Type B pancreatic cell (in vitro differentiated cells): ENCODE measurements at regions not wholly inside any gene's neighbourhood (a gene's known extent, or its start where the extent isn't known, plus 50 kb on each side); places are given as distances from the start of the nearest gene placed in this dataset.
A peak's percentile ranks its signal among the peaks of the same experiment; 100 is the strongest.

ENCODE experiments used
- DNase-seq: peaks from one replicate; pipeline ENCODE4 v3.0.0; 2021; ENCODE audit warnings: mixed read lengths; ENCODE audit not compliant: unreplicated experiment; ENCODE audit errors: extremely low spot score
- H3K27ac Mint-ChIP-seq: 2 replicates; pipeline ENCODE4 v1.8.0; 2021; ENCODE audit warnings: mild to moderate bottlenecking, mixed read lengths
- H3K27me3 Mint-ChIP-seq: 2 replicates; pipeline ENCODE4 v1.8.0; 2021; ENCODE audit warnings: mixed read lengths
- H3K36me3 Mint-ChIP-seq: 2 replicates; pipeline ENCODE4 v1.8.0; 2021; ENCODE audit warnings: mixed read lengths
- H3K4me1 Mint-ChIP-seq: one replicate; pipeline ENCODE4 v1.8.0; 2021; ENCODE audit warnings: mixed read lengths; ENCODE audit not compliant: unreplicated experiment
- H3K4me3 Mint-ChIP-seq: 2 replicates; pipeline ENCODE4 v1.8.0; 2021; ENCODE audit warnings: mild to moderate bottlenecking, mixed read lengths
- H3K9me3 Mint-ChIP-seq: 2 replicates; pipeline ENCODE4 v1.8.0; 2021; ENCODE audit warnings: mixed read lengths
- TF ChIP-seq, protein P1 (sequence below): fragments of 200-600 bp; sonication (generic); conservative IDR thresholded peaks from 2 replicates; pipeline ENCODE4 v1.5.0; 2021; ENCODE audit warnings: antibody characterized with exemption, mild to moderate bottlenecking

DNA sequence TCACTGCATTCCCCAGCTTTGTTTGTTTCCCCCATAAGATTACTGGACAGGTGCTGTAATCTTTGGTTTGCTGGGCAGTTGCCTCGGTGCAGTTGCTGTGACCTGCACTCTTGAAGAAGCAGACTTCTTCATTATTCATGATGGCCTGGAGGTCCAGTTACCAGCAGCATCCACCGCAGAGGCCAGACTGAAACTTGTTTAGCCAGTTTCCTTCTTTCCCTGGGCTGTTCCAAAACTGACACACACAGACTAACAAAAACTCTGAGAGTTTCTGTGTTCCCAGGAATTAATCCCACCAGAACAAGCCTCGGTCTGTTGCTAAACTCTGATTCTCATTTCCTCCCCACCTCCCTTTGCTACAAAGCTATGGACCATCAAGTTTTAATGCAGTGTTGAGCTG is 144.1 kb downstream of the QRSL1 start:
- Mint-ChIP-seq H3K4me3 (peak overlapping the region; percentile 80), H3K4me1 (peaks cover 17% of the 10 kb centered on the region), H3K9me3 (peaks cover 8% of the 10 kb centered on the region), H3K27ac (peak overlapping the region; percentile 73), H3K27me3 (no peaks in the 10 kb centered on the region), H3K36me3 (no peaks in the 10 kb centered on the region)
- DNase-seq, result no peak
- TF ChIP-seq, protein P1, sequence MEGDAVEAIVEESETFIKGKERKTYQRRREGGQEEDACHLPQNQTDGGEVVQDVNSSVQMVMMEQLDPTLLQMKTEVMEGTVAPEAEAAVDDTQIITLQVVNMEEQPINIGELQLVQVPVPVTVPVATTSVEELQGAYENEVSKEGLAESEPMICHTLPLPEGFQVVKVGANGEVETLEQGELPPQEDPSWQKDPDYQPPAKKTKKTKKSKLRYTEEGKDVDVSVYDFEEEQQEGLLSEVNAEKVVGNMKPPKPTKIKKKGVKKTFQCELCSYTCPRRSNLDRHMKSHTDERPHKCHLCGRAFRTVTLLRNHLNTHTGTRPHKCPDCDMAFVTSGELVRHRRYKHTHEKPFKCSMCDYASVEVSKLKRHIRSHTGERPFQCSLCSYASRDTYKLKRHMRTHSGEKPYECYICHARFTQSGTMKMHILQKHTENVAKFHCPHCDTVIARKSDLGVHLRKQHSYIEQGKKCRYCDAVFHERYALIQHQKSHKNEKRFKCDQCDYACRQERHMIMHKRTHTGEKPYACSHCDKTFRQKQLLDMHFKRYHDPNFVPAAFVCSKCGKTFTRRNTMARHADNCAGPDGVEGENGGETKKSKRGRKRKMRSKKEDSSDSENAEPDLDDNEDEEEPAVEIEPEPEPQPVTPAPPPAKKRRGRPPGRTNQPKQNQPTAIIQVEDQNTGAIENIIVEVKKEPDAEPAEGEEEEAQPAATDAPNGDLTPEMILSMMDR, result no peak

DNA sequence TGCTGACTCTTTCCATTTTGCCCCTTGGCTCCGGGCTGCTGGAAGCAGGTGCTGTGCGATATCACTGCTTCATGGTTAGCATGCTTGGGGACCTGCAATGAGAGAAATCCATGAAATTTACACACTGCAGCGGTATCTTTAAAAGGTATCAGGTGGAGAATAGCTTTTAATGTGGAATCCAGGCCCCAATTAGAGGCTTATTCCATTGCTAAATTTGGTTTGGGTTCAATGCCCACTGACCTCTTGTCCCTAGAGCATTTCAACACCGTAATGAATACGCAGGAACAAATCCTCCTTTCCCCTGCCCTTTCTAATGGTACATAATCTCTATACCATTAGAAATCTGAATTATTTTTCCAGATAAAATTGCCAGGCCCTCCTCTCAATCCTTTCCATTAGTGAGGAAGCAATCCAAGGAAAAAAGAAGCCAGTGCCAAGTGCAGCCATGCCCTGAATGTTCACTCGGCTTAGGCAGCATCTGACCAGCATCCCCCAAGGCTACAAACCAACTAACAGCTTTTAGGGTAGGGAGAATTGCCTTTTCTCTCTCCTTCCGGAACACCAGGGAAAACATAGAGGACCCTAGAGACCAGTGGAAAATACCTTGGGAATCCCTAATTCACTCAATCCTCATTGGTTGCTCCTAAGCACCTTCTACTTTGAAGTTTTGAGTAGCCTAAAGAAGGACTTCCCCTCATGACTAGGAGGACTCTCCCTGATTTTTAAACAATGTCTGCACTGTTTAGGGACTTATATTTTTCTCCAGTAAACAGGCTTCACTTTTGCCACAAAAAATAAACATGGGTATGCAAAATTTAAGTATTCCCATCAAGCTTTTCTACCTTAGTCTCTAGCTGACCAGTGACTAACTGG is 143.1 kb downstream of the QRSL1 start:
- Mint-ChIP-seq H3K27ac (no peak overlapping the region), H3K4me3 (no peak overlapping the region), H3K36me3 (no peaks in the 10 kb centered on the region), H3K27me3 (no peaks in the 10 kb centered on the region), H3K4me1 (peaks cover 17% of the 10 kb centered on the region), H3K9me3 (peaks cover 8% of the 10 kb centered on the region)
- TF ChIP-seq, protein P1, result no peak
- no peak for DNase-seq

DNA sequence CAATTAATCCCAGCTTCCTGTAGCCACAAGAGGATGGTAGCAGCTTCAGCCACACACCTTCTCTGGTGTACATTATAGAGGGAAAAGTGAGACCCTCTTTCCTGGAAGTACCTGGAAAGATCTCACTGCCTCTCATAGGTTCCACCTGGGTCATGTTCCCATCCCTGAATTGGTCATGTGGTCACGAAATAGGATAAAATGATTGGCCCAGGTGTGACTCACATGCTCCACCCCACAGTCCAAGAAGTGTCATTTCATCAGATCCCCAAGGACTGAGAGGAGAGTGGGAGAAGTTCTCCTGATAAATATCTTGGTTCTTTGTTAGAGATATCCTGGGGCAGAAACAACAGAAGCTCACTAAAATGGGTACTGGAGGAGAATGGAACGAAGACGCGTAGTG is 142.4 kb downstream of the QRSL1 start:
- H3K9me3 Mint-ChIP-seq, result peaks cover 8% of the 10 kb centered on the region
- TF ChIP-seq, protein P1, result no peak
- no peak for DNase-seq
- H3K36me3 Mint-ChIP-seq, result no peaks in the 10 kb centered on the region
- no peaks in the 10 kb centered on the region for H3K27me3 Mint-ChIP-seq
- H3K4me3 Mint-ChIP-seq, result no peak overlapping the region
- peaks cover 17% of the 10 kb centered on the region for H3K4me1 Mint-ChIP-seq
- H3K27ac Mint-ChIP-seq, result no peak overlapping the region

DNA sequence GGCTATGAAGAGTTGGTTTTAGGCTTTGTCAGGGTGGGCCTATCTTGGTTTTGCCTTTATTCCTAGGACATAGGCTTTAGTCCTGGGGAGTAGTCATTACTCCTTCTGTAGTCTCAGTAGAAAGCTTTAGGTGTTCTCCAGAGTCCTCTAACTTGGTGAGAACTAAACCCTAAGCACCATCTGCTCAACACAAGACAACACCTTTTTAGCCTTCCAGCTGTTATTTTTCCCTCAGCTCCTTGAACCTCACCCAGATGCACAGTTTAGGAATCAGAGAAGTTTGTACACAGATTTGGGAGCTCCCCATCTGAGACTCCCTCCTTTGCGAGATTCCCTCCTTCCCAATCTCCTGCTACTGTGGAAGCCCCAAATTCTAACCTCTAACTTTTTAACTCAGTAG is 141.3 kb downstream of the QRSL1 start:
- Mint-ChIP-seq H3K9me3 (peaks cover 8% of the 10 kb centered on the region), H3K4me1 (peaks cover 17% of the 10 kb centered on the region), H3K36me3 (no peaks in the 10 kb centered on the region), H3K4me3 (no peak overlapping the region), H3K27me3 (no peaks in the 10 kb centered on the region), H3K27ac (no peak overlapping the region)
- DNase-seq, result no peak
- TF ChIP-seq, protein P1, result no peak

DNA sequence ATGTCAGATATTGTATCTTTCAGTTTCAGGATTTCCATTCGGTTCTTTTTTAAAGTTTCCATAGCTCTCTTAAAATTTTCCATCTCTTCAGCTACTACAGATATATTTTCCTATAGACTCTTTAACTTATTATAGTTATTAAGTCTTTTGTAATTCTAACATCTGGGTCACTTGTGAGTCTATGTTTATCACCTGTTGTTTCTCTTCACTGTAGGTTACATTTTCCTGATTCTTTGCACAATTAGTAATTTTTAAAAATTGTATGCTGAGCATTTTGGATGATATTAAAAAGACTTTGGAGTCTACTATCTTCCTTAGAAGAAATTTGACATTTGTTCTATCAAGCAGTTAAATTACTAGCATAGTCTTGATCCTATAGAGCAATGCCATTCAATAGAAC is 140.7 kb downstream of the QRSL1 start:
- Mint-ChIP-seq H3K27ac (no peak overlapping the region), H3K4me1 (peaks cover 17% of the 10 kb centered on the region), H3K36me3 (no peaks in the 10 kb centered on the region)

More for the DNA sequence above, 140.7 kb downstream of the QRSL1 start:
- H3K4me3 Mint-ChIP-seq, result no peak overlapping the region
- TF ChIP-seq, protein P1, result no peak
- H3K27me3 Mint-ChIP-seq, result no peaks in the 10 kb centered on the region
- DNase-seq, result no peak
- H3K9me3 Mint-ChIP-seq, result peaks cover 8% of the 10 kb centered on the region
